Left lung (tissue), 4 donors: ENCODE measurements at regions not wholly inside any gene's neighbourhood (a gene's known extent, or its start where the extent isn't known, plus 50 kb on each side); places are given as distances from the start of the nearest gene placed in this dataset.

ENCODE experiments used
- ATAC-seq: fragments of 200-7000 bp; cut with Tn5 transposase; one replicate; pipeline ENCODE4 v1.9.1; 2020; ENCODE audit warnings: moderate library complexity
- DNase-seq, 4 donors: peaks; one replicate each; pipeline ENCODE4 v3.0.0-alpha.2; 2013 to 2020
- H3K27ac ChIP-seq, 2 donors: fragments of 200-600 bp; sonication (generic) in 1 of 2; one replicate each; pipeline versions ENCODE4 v1.5.0 to v1.8.0; 2020 to 2021
- H3K27me3 ChIP-seq, 2 donors: fragments of 200-600 bp; sonication (generic) in 1 of 2; one replicate each; pipeline versions ENCODE4 v1.5.0 to v1.8.0; 2020 to 2021
- H3K36me3 ChIP-seq, 2 donors: fragments of 200-600 bp; sonication (generic) in 1 of 2; one replicate each; pipeline versions ENCODE4 v1.5.0 to v1.8.0; 2020 to 2021
- H3K4me1 ChIP-seq, 2 donors: fragments of 200-600 bp; one replicate each; pipeline ENCODE4 v1.8.0; 2021
- H3K4me3 ChIP-seq, 2 donors: fragments of 200-600 bp; sonication (generic) in 1 of 2; one replicate each; pipeline versions ENCODE4 v1.5.0 to v1.8.0; 2020 to 2021; ENCODE audit warnings: mild to moderate bottlenecking in 1 of 2
- H3K9me3 ChIP-seq, 2 donors: fragments of 200-600 bp; sonication (generic) in 1 of 2; one replicate each; pipeline versions ENCODE4 v1.5.0 to v1.8.0; 2020 to 2021
- CTCF ChIP-seq, 2 donors: fragments of 200-600 bp; sonication (generic) in 1 of 2; IDR thresholded peaks; one replicate each; pipeline versions ENCODE4 v1.5.0 to v1.8.0; 2021; ENCODE audit warnings: antibody characterized with exemption in 2 of 2
- intact Hi-C, 2 donors: fragments of 100-400 bp; cut with DNase I; formaldehyde crosslinking; loops; one replicate each; pipeline versions ENCODE4 v1.11.2 to v1.14.2; 2022
- donor health status: DM: no; HTN: yes; CAD: no.
- donor health status: DM: no; HTN: no; CAD: no.

GRCh38 chr20:50434653-50435396 lies 75.4 kb upstream of the PTPN1 start:
- DNase-seq (no peak), ATAC-seq (peak; percentile 66)
- Histone ChIP-seq H3K4me3 (no peak overlapping the region), H3K27me3 (no peaks in the 10 kb centered on the region), H3K36me3 (no peaks in the 10 kb centered on the region), H3K4me1 (peaks cover 0 to 38% of the 10 kb centered on the region in 2 donors), H3K9me3 (no peaks in the 10 kb centered on the region), H3K27ac (peak overlapping the region in 1 of 2 donors; percentile 71)
- intact Hi-C loops: no loop called here
- no peak for TF ChIP-seq CTCF (IDR thresholded peaks at IDR 0.05)

- intact Hi-C loops: no loop called here
- no peak overlapping the region for H3K4me3 ChIP-seq
- DNase-seq: no peak
- H3K4me1 ChIP-seq: peaks cover 0 to 45% of the 10 kb centered on the region in 2 donors
- no peaks in the 10 kb centered on the region for H3K36me3 ChIP-seq
- no peak overlapping the region for H3K27ac ChIP-seq
- ATAC-seq: no peak
- no peak for TF ChIP-seq CTCF (IDR thresholded peaks at IDR 0.05)
- H3K27me3 ChIP-seq: no peaks in the 10 kb centered on the region
- H3K9me3 ChIP-seq: no peaks in the 10 kb centered on the region
These were observed 74.7 kb upstream of the PTPN1 start for GRCh38 chr20:50435397-50436051.

- H3K9me3 ChIP-seq: no peaks in the 10 kb centered on the region
- ATAC-seq: no peak
- H3K27ac ChIP-seq: no peak overlapping the region
- no peak for DNase-seq
- intact Hi-C loops: no loop called here
- H3K36me3 ChIP-seq: no peaks in the 10 kb centered on the region
- H3K27me3 ChIP-seq: no peaks in the 10 kb centered on the region
- H3K4me3 ChIP-seq: no peak overlapping the region
- TF ChIP-seq CTCF (IDR thresholded peaks at IDR 0.05): no peak
- peaks cover 1 to 47% of the 10 kb centered on the region in 2 donors for H3K4me1 ChIP-seq
These were observed 74.0 kb upstream of the PTPN1 start for GRCh38 chr20:50436052-50436656.

GRCh38 chr20:50436696-50437095 lies 73.5 kb upstream of the PTPN1 start:
- Histone ChIP-seq H3K9me3 (no peaks in the 10 kb centered on the region), H3K4me3 (no peak overlapping the region), H3K27ac (no peak overlapping the region), H3K27me3 (no peaks in the 10 kb centered on the region), H3K36me3 (no peaks in the 10 kb centered on the region), H3K4me1 (peaks cover 5 to 53% of the 10 kb centered on the region in 2 donors)
- TF ChIP-seq CTCF (IDR thresholded peaks at IDR 0.05): no peak
- DNase-seq (no peak), ATAC-seq (no peak)
- intact Hi-C loops: no loop called here

- no peak for TF ChIP-seq CTCF (IDR thresholded peaks at IDR 0.05)
- ATAC-seq (no peak), DNase-seq (no peak)
- no peaks in the 10 kb centered on the region for H3K36me3 ChIP-seq
- intact Hi-C loops: no loop called here
- H3K27me3 ChIP-seq: no peaks in the 10 kb centered on the region
- H3K4me3 ChIP-seq: no peak overlapping the region
- peaks cover 11 to 55% of the 10 kb centered on the region in 2 donors for H3K4me1 ChIP-seq
- H3K27ac ChIP-seq: no peak overlapping the region
- no peaks in the 10 kb centered on the region for H3K9me3 ChIP-seq
These were observed 71.2 kb upstream of the PTPN1 start for GRCh38 chr20:50438986-50439407.
